Activated T-helper 2 cell treated with anti-CD3 and anti-CD28 coated beads, Interferon-gamma antibody, Interleukin-2, Interleukin-4, amounts not matched to agents 10 μg/mL and 5 μg/mL and 100 μg/mL, durations not matched to agents 14 hours and 24 hours and 36 hours (primary cell): ENCODE measurements at regions not wholly inside any gene's neighbourhood (a gene's known extent, or its start where the extent isn't known, plus 50 kb on each side); places are given as distances from the start of the nearest gene placed in this dataset.
A peak's percentile ranks its signal among the peaks of the same experiment; 100 is the strongest.

ENCODE experiments used
- DNase-seq: peaks from one replicate; pipeline ENCODE4 v3.0.0; 2021; ENCODE audit warnings: low spot score
- H3K27ac Mint-ChIP-seq: one replicate; pipeline ENCODE4 v1.8.0; 2021; ENCODE audit warnings: mixed read lengths
- H3K27me3 Mint-ChIP-seq: one replicate; pipeline ENCODE4 v1.8.0; 2021; ENCODE audit warnings: low read depth, mixed read lengths
- H3K36me3 Mint-ChIP-seq: one replicate; pipeline ENCODE4 v1.8.0; 2021; ENCODE audit warnings: low read depth, mixed read lengths
- H3K4me1 Mint-ChIP-seq: one replicate; pipeline ENCODE4 v1.8.0; 2021; ENCODE audit warnings: low read depth, mixed read lengths
- H3K4me3 Mint-ChIP-seq: one replicate; pipeline ENCODE4 v1.8.0; 2021; ENCODE audit warnings: low read depth, mild to moderate bottlenecking, moderate library complexity, mixed read lengths
- H3K9me3 Mint-ChIP-seq: one replicate; pipeline ENCODE4 v1.8.0; 2021; ENCODE audit warnings: mixed read lengths
- intact Hi-C: fragments of 100-400 bp; cut with micrococcal nuclease; formaldehyde crosslinking; loops from one replicate; pipeline ENCODE4 v1.15.1; 2023

GRCh38 chr1:76012341-76013205 is 62.0 kb upstream of the ST6GALNAC3 start:
- Mint-ChIP-seq H3K27me3 (peaks cover 9% of the 10 kb centered on the region), H3K36me3 (no peaks in the 10 kb centered on the region), H3K27ac (no peak overlapping the region), H3K4me3 (no peak overlapping the region), H3K9me3 (no peaks in the 10 kb centered on the region), H3K4me1 (no peaks in the 10 kb centered on the region)
- intact Hi-C loops: no loop called here
- DNase-seq: no peak

- Mint-ChIP-seq H3K27me3 (peaks cover 13% of the 10 kb centered on the region), H3K9me3 (no peaks in the 10 kb centered on the region), H3K4me1 (no peaks in the 10 kb centered on the region), H3K4me3 (no peak overlapping the region), H3K27ac (no peak overlapping the region), H3K36me3 (no peaks in the 10 kb centered on the region)
- intact Hi-C loops: no loop called here
- DNase-seq: no peak
These were observed 61.4 kb upstream of the ST6GALNAC3 start for GRCh38 chr1:76013206-76013581.

- Mint-ChIP-seq H3K36me3 (no peaks in the 10 kb centered on the region), H3K27me3 (peaks cover 26% of the 10 kb centered on the region), H3K4me3 (no peak overlapping the region), H3K9me3 (no peaks in the 10 kb centered on the region), H3K27ac (no peak overlapping the region), H3K4me1 (no peaks in the 10 kb centered on the region)
- intact Hi-C loops: no loop called here
- DNase-seq: no peak
These were observed 59.0 kb upstream of the ST6GALNAC3 start for GRCh38 chr1:76015478-76016103.

DNA sequence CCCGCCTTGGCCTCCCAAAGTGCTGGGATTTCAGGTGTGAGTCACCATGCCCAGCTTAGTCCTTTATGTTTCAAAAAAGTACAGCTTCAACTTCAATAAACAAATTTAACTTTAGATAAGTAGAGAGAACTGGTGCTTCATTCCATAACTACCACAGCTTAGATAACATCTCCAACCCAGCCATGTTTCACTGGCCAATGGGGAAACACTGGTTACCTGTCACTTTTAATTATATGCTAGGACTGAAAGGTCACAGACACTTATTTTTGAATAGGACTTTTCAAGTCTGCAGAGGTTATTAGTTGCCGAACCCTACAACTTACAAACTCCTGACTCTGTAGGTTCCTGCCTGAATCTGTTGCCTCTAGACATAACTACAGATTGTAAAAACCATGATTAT is 56.5 kb upstream of the ST6GALNAC3 start:
- Mint-ChIP-seq H3K4me3 (no peak overlapping the region), H3K9me3 (no peaks in the 10 kb centered on the region), H3K27me3 (peaks cover 37% of the 10 kb centered on the region), H3K4me1 (no peaks in the 10 kb centered on the region), H3K27ac (no peak overlapping the region), H3K36me3 (no peaks in the 10 kb centered on the region)
- DNase-seq: no peak
- intact Hi-C loops: no loop called here

DNA sequence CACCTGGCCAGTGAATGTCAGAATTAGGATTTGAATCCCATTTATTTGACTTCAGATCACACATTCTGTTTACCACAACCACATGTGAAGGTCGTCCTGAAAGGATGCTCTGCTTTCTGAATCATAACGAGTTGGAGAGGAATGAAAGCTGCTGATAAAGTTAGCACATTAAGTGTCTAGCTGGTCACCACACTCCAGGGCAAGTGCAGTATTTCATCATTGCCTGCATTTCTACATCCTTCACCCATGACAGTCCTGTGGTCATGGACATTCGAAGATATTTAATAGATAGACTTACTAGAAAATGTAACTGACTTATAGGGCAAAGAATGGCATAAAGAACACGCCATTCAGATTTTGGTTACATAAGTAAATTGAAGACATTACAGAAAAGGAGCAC is 52.7 kb upstream of the ST6GALNAC3 start:
- H3K36me3 Mint-ChIP-seq: no peaks in the 10 kb centered on the region
- no peak overlapping the region for H3K27ac Mint-ChIP-seq
- no peaks in the 10 kb centered on the region for H3K9me3 Mint-ChIP-seq
- intact Hi-C loops: loop anchor here (10.0 kb wide), 2 partner anchors 243 to 273 kb away; no protein-coding TSS in a partner anchor
- H3K4me1 Mint-ChIP-seq: peaks cover 18% of the 10 kb centered on the region
- no peak overlapping the region for H3K4me3 Mint-ChIP-seq
- peaks cover 44% of the 10 kb centered on the region for H3K27me3 Mint-ChIP-seq
- no peak for DNase-seq

DNA sequence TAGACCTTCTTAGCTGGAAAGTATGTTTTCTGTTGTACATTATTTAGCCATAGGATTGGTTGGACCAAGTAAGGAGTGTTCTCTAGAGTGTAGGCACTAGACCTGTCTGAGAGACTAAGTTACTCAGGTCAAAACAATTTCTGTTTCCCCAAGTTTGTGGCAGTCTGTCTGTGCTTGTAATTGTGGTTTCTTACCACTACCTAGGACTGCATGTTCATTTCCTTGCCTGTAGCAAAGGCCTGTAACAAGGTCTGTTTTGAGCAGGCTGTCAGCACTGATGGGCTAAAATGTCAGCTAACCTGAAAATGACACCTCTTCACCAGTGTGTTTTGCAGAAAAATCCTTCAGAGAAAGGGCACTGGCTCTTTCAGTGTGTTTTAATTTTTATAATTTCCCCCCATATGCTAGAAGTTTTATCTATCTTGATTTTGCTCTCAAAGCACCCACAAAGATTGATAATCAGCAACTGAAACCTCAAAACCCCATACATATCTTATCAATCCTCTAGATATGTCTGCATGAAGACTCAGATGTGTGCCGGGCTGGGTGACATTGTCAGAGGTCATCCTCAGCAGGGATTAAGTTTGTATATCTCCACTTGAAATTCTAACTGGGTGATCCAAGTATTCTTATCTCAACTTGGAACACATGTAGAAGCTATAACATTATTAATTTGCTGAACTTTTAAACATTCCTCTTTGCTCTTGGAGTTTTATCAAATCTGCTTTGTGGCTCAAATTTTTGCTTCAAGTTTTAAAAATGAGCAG is 50.7 kb upstream of the ST6GALNAC3 start:
- H3K4me3 Mint-ChIP-seq: no peak overlapping the region
- H3K4me1 Mint-ChIP-seq: peaks cover 18% of the 10 kb centered on the region
- peaks cover 53% of the 10 kb centered on the region for H3K27me3 Mint-ChIP-seq
- H3K9me3 Mint-ChIP-seq: no peaks in the 10 kb centered on the region
- intact Hi-C loops: loop anchor here (2.0 to 10.0 kb wide), 3 partner anchors 51 to 271 kb away; partner anchors contain the start of gene ST6GALNAC3
- H3K27ac Mint-ChIP-seq: peak overlapping the region; percentile 48
- no peaks in the 10 kb centered on the region for H3K36me3 Mint-ChIP-seq
- DNase-seq: peak; percentile 35
